Trophoblast cell (in vitro differentiated cells and primary cell): ENCODE measurements at regions not wholly inside any gene's neighbourhood (a gene's known extent, or its start where the extent isn't known, plus 50 kb on each side); places are given as distances from the start of the nearest gene placed in this dataset.
A peak's percentile ranks its signal among the peaks of the same experiment; 100 is the strongest.

Experiments
- DNase-seq, 2 donors: peaks; one replicate each; pipeline ENCODE4 v3.0.0-alpha.2; 2016
- H2AFZ ChIP-seq: 2 replicates; pipeline ENCODE4 v1.6.1; 2013; ENCODE audit warnings: low read length, moderate library complexity, mild to moderate bottlenecking; ENCODE audit not compliant: insufficient read depth, poor library complexity
- H2AK5ac ChIP-seq: 2 replicates; pipeline ENCODE4 v1.6.1; 2013; ENCODE audit warnings: mild to moderate bottlenecking, low read length
- H2BK120ac ChIP-seq: 2 replicates; pipeline ENCODE4 v1.6.1; 2013; ENCODE audit warnings: low read length, mild to moderate bottlenecking, moderate library complexity; ENCODE audit not compliant: insufficient read depth, poor library complexity
- H2BK12ac ChIP-seq: 2 replicates; pipeline ENCODE4 v1.6.1; 2013; ENCODE audit warnings: mild to moderate bottlenecking, low read length, moderate library complexity
- H2BK5ac ChIP-seq: 2 replicates; pipeline ENCODE4 v1.6.1; 2013; ENCODE audit warnings: low read length, low read depth, moderate library complexity, mild to moderate bottlenecking; ENCODE audit not compliant: poor library complexity
- H3K14ac ChIP-seq: 2 replicates; pipeline ENCODE4 v1.6.1; 2013; ENCODE audit warnings: mild to moderate bottlenecking, low read length
- H3K18ac ChIP-seq: 2 replicates; pipeline ENCODE4 v1.6.1; 2013; ENCODE audit warnings: mild to moderate bottlenecking, low read length
- H3K23ac ChIP-seq: 2 replicates; pipeline ENCODE4 v1.6.1; 2013; ENCODE audit warnings: low read length
- H3K27ac ChIP-seq: 2 replicates; pipeline ENCODE4 v1.5.1; 2013; ENCODE audit warnings: low read depth, mild to moderate bottlenecking, inconsistent platforms, low read length, moderate library complexity
- H3K27me3 ChIP-seq: 2 replicates; pipeline ENCODE4 v1.6.1; 2013; ENCODE audit warnings: inconsistent platforms, mild to moderate bottlenecking, low read length, moderate library complexity; ENCODE audit not compliant: insufficient read depth
- H3K36me3 ChIP-seq, 2 experiments: 1 replicate in 1 of 2; 2 replicates in 1 of 2; pipeline ENCODE4 v1.6.1; 2013; ENCODE audit warnings: low read length in 2 of 2, mild to moderate bottlenecking in 2 of 2, moderate library complexity in 1 of 2; ENCODE audit not compliant: insufficient read depth in 2 of 2, control insufficient read depth in 1 of 2
- H3K4ac ChIP-seq: 2 replicates; pipeline ENCODE4 v1.6.1; 2013; ENCODE audit warnings: low read depth, mild to moderate bottlenecking, low read length, moderate library complexity
- H3K4me1 ChIP-seq, 2 experiments: 1 replicate in 1 of 2; 2 replicates in 1 of 2; pipeline ENCODE4 v1.6.1; 2013; ENCODE audit warnings: low read length in 2 of 2, mild to moderate bottlenecking in 2 of 2, moderate library complexity in 1 of 2; ENCODE audit not compliant: insufficient read depth in 2 of 2, control insufficient read depth in 1 of 2
- H3K4me2 ChIP-seq: 2 replicates; pipeline ENCODE4 v1.6.1; 2013; ENCODE audit warnings: inconsistent platforms, mild to moderate bottlenecking, low read length, moderate library complexity
- H3K4me3 ChIP-seq: 2 replicates; pipeline ENCODE4 v1.5.1; 2013; ENCODE audit warnings: mild to moderate bottlenecking, low read depth, low read length, inconsistent platforms
- H3K79me1 ChIP-seq: one replicate; pipeline ENCODE4 v1.6.1; 2013; ENCODE audit warnings: low read length
- H3K79me2 ChIP-seq: 2 replicates; pipeline ENCODE4 v1.6.1; 2013; ENCODE audit warnings: low read length, mild to moderate bottlenecking; ENCODE audit not compliant: control insufficient read depth, insufficient read depth, poor library complexity
- H3K9ac ChIP-seq: 2 replicates; pipeline ENCODE4 v1.6.1; 2013; ENCODE audit warnings: mild to moderate bottlenecking, low read length
- H3K9me3 ChIP-seq: 2 replicates; pipeline ENCODE4 v1.6.1; 2013; ENCODE audit warnings: low read depth, mild to moderate bottlenecking, control low read depth, inconsistent platforms, low read length; ENCODE audit not compliant: insufficient read depth
- H4K12ac ChIP-seq: 2 replicates; pipeline ENCODE4 v1.6.1; 2013; ENCODE audit warnings: low read depth, mild to moderate bottlenecking, low read length, moderate library complexity
- H4K8ac ChIP-seq: 2 replicates; pipeline ENCODE4 v1.6.1; 2013; ENCODE audit warnings: low read depth, mild to moderate bottlenecking, low read length, moderate library complexity
- H4K91ac ChIP-seq: one replicate; pipeline ENCODE4 v1.6.1; 2013; ENCODE audit warnings: low read depth, mild to moderate bottlenecking, low read length, moderate library complexity
- WGBS: extraction: QIAGEN DNeasy Blood & Tissue Kit; methylation state at CpG from one replicate; pipeline ENCODE4 v1.1.7; 2013; ENCODE audit warnings: missing lambda C conversion rate; ENCODE audit not compliant: insufficient read length, insufficient coverage; ENCODE audit errors: extremely low coverage; 5-methylcytosine and 5-hydroxymethylcytosine counted together

DNA sequence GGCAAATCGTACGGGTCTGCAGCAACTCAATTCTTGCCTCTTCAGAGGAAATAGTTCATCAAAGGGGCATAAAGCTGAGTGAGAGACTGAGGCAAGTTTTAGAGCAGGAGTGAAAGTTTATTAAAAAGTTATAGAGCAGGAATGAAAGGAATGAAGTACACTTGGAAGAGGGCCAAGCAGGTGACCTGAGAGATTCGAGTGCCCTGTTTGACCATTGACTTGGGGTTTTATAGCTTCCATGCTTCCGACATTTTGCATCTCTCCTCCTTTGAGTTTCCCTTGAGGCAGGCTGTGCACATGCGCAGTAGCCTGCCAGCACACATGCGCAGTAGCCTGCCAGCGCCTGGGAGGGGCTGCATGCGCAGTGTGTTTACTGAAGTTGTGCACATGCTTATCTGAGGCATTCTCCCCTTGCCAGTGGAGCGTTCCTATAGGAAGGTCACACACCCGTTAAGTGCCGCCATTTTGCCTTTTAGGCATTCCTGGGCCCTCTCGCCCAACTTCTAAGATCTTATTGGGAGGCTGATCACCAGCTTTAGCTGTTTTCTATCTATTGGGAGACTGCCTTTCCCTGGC is 265.5 kb upstream of the MGAT5 start:
- no peak overlapping the region for H2BK12ac ChIP-seq
- H3K14ac ChIP-seq = no peak overlapping the region
- no peaks in the 10 kb centered on the region for H3K79me1 ChIP-seq
- H3K27me3 ChIP-seq = no peaks in the 10 kb centered on the region
- no peak overlapping the region for H3K27ac ChIP-seq
- H3K79me2 ChIP-seq = no peaks in the 10 kb centered on the region
- no peak overlapping the region for H3K4ac ChIP-seq
- H2BK120ac ChIP-seq = no peak overlapping the region
- H3K9ac ChIP-seq = no peak overlapping the region
- no peak overlapping the region for H4K8ac ChIP-seq
- no peak overlapping the region for H2BK5ac ChIP-seq
- peaks cover 5 to 7% of the 10 kb centered on the region in 2 experiments for H3K4me1 ChIP-seq
- H3K4me2 ChIP-seq = no peak overlapping the region
- no peak overlapping the region for H3K4me3 ChIP-seq
- no peaks in the 10 kb centered on the region for H3K9me3 ChIP-seq
- H3K36me3 ChIP-seq = no peaks in the 10 kb centered on the region
- no peak overlapping the region for H4K12ac ChIP-seq
- no peak overlapping the region for H2AK5ac ChIP-seq
- WGBS = no CpG with 5 or more reads among the region's 12 CpGs
- peak in 1 of 2 donors; percentile 46 for DNase-seq
- H2AFZ ChIP-seq = no peak overlapping the region
- no peak overlapping the region for H3K18ac ChIP-seq
- no peak overlapping the region for H4K91ac ChIP-seq
- H3K23ac ChIP-seq = no peak overlapping the region

DNA sequence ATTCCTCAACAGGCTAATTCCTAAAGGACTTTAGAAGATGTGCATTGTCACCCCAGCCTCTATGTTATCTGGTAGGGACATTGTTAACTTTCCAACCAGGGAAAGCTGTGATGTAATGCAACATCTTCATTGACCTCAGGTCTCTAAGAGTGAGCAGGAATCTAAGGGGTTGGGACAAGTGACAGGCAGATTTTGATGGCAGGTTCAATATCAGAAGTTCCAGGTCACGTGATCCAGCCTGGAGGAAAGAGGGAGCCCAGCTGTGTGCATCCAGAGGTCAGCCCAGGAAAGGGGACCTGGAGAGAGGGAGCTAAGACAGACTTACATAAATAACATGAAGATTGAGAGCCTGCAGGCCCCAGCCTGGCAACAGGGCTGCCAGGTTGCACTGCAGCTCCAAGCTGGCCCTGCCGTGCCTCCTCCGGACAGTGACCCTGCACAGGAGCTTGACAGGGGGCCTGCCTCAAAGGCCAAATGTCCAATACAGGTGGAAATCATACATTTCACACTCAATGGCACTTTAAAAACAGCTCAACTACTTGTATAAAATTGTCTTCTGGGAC is 262.2 kb upstream of the MGAT5 start:
- H3K27ac ChIP-seq = no peak overlapping the region
- no peak overlapping the region for H2BK5ac ChIP-seq
- H4K8ac ChIP-seq = no peak overlapping the region
- DNase-seq = no peak
- no peak overlapping the region for H2BK12ac ChIP-seq
- peaks cover 2 to 3% of the 10 kb centered on the region in 2 experiments for H3K4me1 ChIP-seq
- no peak overlapping the region for H3K9ac ChIP-seq
- H3K79me2 ChIP-seq = no peaks in the 10 kb centered on the region
- H2AFZ ChIP-seq = no peak overlapping the region
- no peak overlapping the region for H3K4ac ChIP-seq
- H4K91ac ChIP-seq = no peak overlapping the region
- H3K36me3 ChIP-seq = no peaks in the 10 kb centered on the region
- no peak overlapping the region for H3K4me2 ChIP-seq
- no peak overlapping the region for H3K18ac ChIP-seq
- H3K9me3 ChIP-seq = no peaks in the 10 kb centered on the region
- no peak overlapping the region for H2AK5ac ChIP-seq
- H4K12ac ChIP-seq = no peak overlapping the region
- no peak overlapping the region for H3K23ac ChIP-seq
- no peaks in the 10 kb centered on the region for H3K27me3 ChIP-seq
- H3K4me3 ChIP-seq = no peak overlapping the region
- WGBS = no CpG with 5 or more reads among the region's 3 CpGs
- H3K14ac ChIP-seq = no peak overlapping the region
- H3K79me1 ChIP-seq = no peaks in the 10 kb centered on the region
- no peak overlapping the region for H2BK120ac ChIP-seq

- H3K23ac ChIP-seq = no peak overlapping the region
- no peak overlapping the region for H3K27ac ChIP-seq
- no peak overlapping the region for H3K9ac ChIP-seq
- H2AK5ac ChIP-seq = no peak overlapping the region
- H2BK120ac ChIP-seq = no peak overlapping the region
- WGBS = no CpG with 5 or more reads among the region's 1 CpG
- no peak for DNase-seq
- no peaks in the 10 kb centered on the region for H3K27me3 ChIP-seq
- H3K4me3 ChIP-seq = no peak overlapping the region
- no peak overlapping the region for H2AFZ ChIP-seq
- H2BK5ac ChIP-seq = no peak overlapping the region
- H3K14ac ChIP-seq = no peak overlapping the region
- no peaks in the 10 kb centered on the region for H3K36me3 ChIP-seq
- H3K79me2 ChIP-seq = no peaks in the 10 kb centered on the region
- H4K91ac ChIP-seq = no peak overlapping the region
- H3K79me1 ChIP-seq = no peaks in the 10 kb centered on the region
- no peaks in the 10 kb centered on the region for H3K4me1 ChIP-seq
- H4K12ac ChIP-seq = no peak overlapping the region
- H4K8ac ChIP-seq = no peak overlapping the region
- no peak overlapping the region for H3K4ac ChIP-seq
- H3K4me2 ChIP-seq = no peak overlapping the region
- no peak overlapping the region for H3K18ac ChIP-seq
- H2BK12ac ChIP-seq = no peak overlapping the region
- no peaks in the 10 kb centered on the region for H3K9me3 ChIP-seq
Measured at GRCh38 chr2:133992454-133992853, 261.4 kb upstream of the MGAT5 start.

GRCh38 chr2:133993160-133993559 is 260.7 kb upstream of the MGAT5 start:
- WGBS = no CpG with 5 or more reads among the region's 3 CpGs
- Histone ChIP-seq H2BK5ac (no peak overlapping the region), H2AFZ (no peak overlapping the region), H2BK120ac (no peak overlapping the region), H4K91ac (no peak overlapping the region), H2BK12ac (no peak overlapping the region), H3K9me3 (no peaks in the 10 kb centered on the region), H3K27ac (no peak overlapping the region), H3K4me1 (no peaks in the 10 kb centered on the region), H4K8ac (no peak overlapping the region), H3K79me2 (no peaks in the 10 kb centered on the region), H3K9ac (no peak overlapping the region), H3K36me3 (no peaks in the 10 kb centered on the region), H4K12ac (no peak overlapping the region), H3K4me3 (no peak overlapping the region), H3K14ac (no peak overlapping the region), H3K79me1 (no peaks in the 10 kb centered on the region), H3K23ac (no peak overlapping the region), H3K4me2 (no peak overlapping the region), H2AK5ac (no peak overlapping the region), H3K18ac (no peak overlapping the region), H3K27me3 (no peaks in the 10 kb centered on the region), H3K4ac (no peak overlapping the region)
- DNase-seq = no peak
